ENCODE measurements at regions not wholly inside any gene's neighbourhood (a gene's known extent, or its start where the extent isn't known, plus 50 kb on each side); places are given as distances from the start of the nearest gene placed in this dataset.

DNA sequence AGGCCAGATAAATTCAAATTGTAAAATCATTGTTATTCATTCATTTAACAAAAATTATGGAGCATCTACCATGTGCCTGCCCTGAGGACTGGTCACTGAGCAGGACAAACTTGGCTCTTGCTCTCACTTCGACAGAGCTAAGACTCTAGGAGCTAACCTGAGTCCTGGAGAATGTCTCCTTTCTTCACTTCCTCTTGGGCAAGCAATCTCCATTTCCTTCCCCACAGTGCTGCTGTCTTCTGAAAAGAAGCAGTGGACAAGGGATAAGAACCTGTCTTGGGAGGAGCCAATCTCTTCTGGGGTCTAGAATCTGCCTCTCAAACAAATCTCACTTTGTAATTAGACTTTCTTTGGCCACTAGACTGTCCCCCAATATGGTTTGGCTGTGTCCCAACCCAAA lies 76.2 kb upstream of the PLXNA4 start:
- H3K9me2 ChIP-seq (ENCODE audit: insufficient read depth, low read length), result no peaks in the 10 kb centered on the region
- H3K4me2 ChIP-seq (ENCODE audit: low read length), result no peak overlapping the region
- H2AFZ ChIP-seq (ENCODE audit: low read depth, low read length), result no peak overlapping the region
- no peak overlapping the region for H3K27ac ChIP-seq (ENCODE audit: low read length)
- H3K9ac ChIP-seq (ENCODE audit: low read length), result no peak overlapping the region
- H3K79me2 ChIP-seq (replicated peaks; ENCODE audit: insufficient read depth, low read length), result no peaks in the 10 kb centered on the region
- TF ChIP-seq SMC3 (conservative IDR thresholded peaks at IDR 0.05; ENCODE audit: poor library complexity) (no peak), TAF1 (IDR thresholded peaks at IDR 0.05; ENCODE audit: low read depth) (no peak), MXI1 (conservative IDR thresholded peaks at IDR 0.05; ENCODE audit: poor library complexity, severe bottlenecking) (no peak), EZH2 (IDR thresholded peaks at IDR 0.05; ENCODE audit: borderline replicate concordance, insufficient read depth, low read length, poor library complexity, severe bottlenecking) (no peak), REST (IDR thresholded peaks at IDR 0.05; ENCODE audit: borderline replicate concordance) (no peak), RAD21 (conservative IDR thresholded peaks at IDR 0.05) (no peak), EP300 (conservative IDR thresholded peaks at IDR 0.05; ENCODE audit: poor library complexity, severe bottlenecking) (no peak), POLR2AphosphoS5 (IDR thresholded peaks at IDR 0.05) (no peak)
- TF ChIP-seq, protein P1, sequence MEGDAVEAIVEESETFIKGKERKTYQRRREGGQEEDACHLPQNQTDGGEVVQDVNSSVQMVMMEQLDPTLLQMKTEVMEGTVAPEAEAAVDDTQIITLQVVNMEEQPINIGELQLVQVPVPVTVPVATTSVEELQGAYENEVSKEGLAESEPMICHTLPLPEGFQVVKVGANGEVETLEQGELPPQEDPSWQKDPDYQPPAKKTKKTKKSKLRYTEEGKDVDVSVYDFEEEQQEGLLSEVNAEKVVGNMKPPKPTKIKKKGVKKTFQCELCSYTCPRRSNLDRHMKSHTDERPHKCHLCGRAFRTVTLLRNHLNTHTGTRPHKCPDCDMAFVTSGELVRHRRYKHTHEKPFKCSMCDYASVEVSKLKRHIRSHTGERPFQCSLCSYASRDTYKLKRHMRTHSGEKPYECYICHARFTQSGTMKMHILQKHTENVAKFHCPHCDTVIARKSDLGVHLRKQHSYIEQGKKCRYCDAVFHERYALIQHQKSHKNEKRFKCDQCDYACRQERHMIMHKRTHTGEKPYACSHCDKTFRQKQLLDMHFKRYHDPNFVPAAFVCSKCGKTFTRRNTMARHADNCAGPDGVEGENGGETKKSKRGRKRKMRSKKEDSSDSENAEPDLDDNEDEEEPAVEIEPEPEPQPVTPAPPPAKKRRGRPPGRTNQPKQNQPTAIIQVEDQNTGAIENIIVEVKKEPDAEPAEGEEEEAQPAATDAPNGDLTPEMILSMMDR (IDR thresholded peaks at IDR 0.05; ENCODE audit: poor library complexity, severe bottlenecking), result no peak
- no peak overlapping the region for H3K4me3 ChIP-seq (ENCODE audit: low read length)
- H4K20me1 ChIP-seq (ENCODE audit: insufficient read depth), result no peaks in the 10 kb centered on the region
- no peaks in the 10 kb centered on the region for H3K27me3 ChIP-seq (ENCODE audit: insufficient read depth, low read depth, low read length)
- no peaks in the 10 kb centered on the region for H3F3A ChIP-seq (ENCODE audit: insufficient read depth, low read length, poor library complexity, severe bottlenecking)
- no peaks in the 10 kb centered on the region for H3K9me3 ChIP-seq (ENCODE audit: low read length)
- no peaks in the 10 kb centered on the region for H3K36me3 ChIP-seq (ENCODE audit: insufficient read depth, low read length)

DNA sequence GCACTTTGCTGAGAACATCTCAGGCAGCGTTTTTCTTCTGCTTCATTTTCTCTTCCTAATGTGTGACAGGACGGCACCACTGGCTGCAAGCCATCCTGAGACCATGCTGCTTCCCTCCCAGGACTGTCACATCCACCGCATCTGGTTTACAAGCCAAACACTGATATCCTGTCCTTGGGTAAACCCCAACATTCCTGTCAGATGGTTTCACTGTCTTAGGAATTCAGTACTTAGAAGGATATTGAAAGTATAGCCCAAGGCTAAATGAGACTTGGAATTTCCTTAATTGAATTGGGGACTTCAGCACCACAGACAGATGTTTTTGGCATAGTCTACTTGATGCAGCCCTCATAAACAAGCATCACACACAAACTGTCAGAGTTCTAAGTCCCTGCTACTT lies 74.2 kb upstream of the PLXNA4 start:
- Histone ChIP-seq H3K9ac (ENCODE audit: low read length) (no peak overlapping the region), H3K27me3 (ENCODE audit: insufficient read depth, low read depth, low read length) (no peaks in the 10 kb centered on the region), H3K9me2 (ENCODE audit: insufficient read depth, low read length) (no peaks in the 10 kb centered on the region), H4K20me1 (ENCODE audit: insufficient read depth) (no peaks in the 10 kb centered on the region), H3K27ac (ENCODE audit: low read length) (no peak overlapping the region), H3K4me2 (ENCODE audit: low read length) (no peak overlapping the region), H3F3A (ENCODE audit: insufficient read depth, low read length, poor library complexity, severe bottlenecking) (no peaks in the 10 kb centered on the region), H3K36me3 (ENCODE audit: insufficient read depth, low read length) (no peaks in the 10 kb centered on the region), H3K79me2 (replicated peaks; ENCODE audit: insufficient read depth, low read length) (no peaks in the 10 kb centered on the region), H3K4me3 (ENCODE audit: low read length) (no peak overlapping the region), H2AFZ (ENCODE audit: low read depth, low read length) (no peak overlapping the region), H3K9me3 (ENCODE audit: low read length) (no peaks in the 10 kb centered on the region)
- TF ChIP-seq POLR2AphosphoS5 (IDR thresholded peaks at IDR 0.05), result no peak
- no peak for TF ChIP-seq REST (IDR thresholded peaks at IDR 0.05; ENCODE audit: borderline replicate concordance)
- no peak for TF ChIP-seq MXI1 (conservative IDR thresholded peaks at IDR 0.05; ENCODE audit: poor library complexity, severe bottlenecking)
- TF ChIP-seq EZH2 (IDR thresholded peaks at IDR 0.05; ENCODE audit: borderline replicate concordance, insufficient read depth, low read length, poor library complexity, severe bottlenecking), result no peak
- no peak for TF ChIP-seq EP300 (conservative IDR thresholded peaks at IDR 0.05; ENCODE audit: poor library complexity, severe bottlenecking)
- no peak for TF ChIP-seq TAF1 (IDR thresholded peaks at IDR 0.05; ENCODE audit: low read depth)
- no peak for TF ChIP-seq SMC3 (conservative IDR thresholded peaks at IDR 0.05; ENCODE audit: poor library complexity)
- TF ChIP-seq, protein P1 (IDR thresholded peaks at IDR 0.05; ENCODE audit: poor library complexity, severe bottlenecking), result no peak
- TF ChIP-seq RAD21 (conservative IDR thresholded peaks at IDR 0.05), result no peak

All from neural cell (in vitro differentiated cells).